ENCODE measurements at regions not wholly inside any gene's neighbourhood (a gene's known extent, or its start where the extent isn't known, plus 50 kb on each side); places are given as distances from the start of the nearest gene placed in this dataset.

- no peak for FAIRE-seq
- BruUV-seq (replicated peaks) = no TSS peak
- no peak overlapping the region for H3K4me3 ChIP-seq (replicated peaks in 1 of 3; ENCODE audit: insufficient read depth in 1 of 3, low read depth in 2 of 3, low read length in 3 of 3)
- no peak overlapping the region for H3K27ac ChIP-seq (ENCODE audit: extremely low read length, insufficient read depth, low read length)
- H4K20me1 ChIP-seq (ENCODE audit: insufficient read depth, low read length) = no peaks in the 10 kb centered on the region
- H3K79me2 ChIP-seq (ENCODE audit: insufficient read depth, low read length) = no peaks in the 10 kb centered on the region
- H3K4me2 ChIP-seq (ENCODE audit: low read depth, low read length) = no peak overlapping the region
- H3K9me3 ChIP-seq (ENCODE audit: low read length) = no peaks in the 10 kb centered on the region
- no peak for TF ChIP-seq FOXO4 (CRISPR knock-in tag; conservative IDR thresholded peaks at IDR 0.05)
- TF ChIP-seq, protein P1, sequence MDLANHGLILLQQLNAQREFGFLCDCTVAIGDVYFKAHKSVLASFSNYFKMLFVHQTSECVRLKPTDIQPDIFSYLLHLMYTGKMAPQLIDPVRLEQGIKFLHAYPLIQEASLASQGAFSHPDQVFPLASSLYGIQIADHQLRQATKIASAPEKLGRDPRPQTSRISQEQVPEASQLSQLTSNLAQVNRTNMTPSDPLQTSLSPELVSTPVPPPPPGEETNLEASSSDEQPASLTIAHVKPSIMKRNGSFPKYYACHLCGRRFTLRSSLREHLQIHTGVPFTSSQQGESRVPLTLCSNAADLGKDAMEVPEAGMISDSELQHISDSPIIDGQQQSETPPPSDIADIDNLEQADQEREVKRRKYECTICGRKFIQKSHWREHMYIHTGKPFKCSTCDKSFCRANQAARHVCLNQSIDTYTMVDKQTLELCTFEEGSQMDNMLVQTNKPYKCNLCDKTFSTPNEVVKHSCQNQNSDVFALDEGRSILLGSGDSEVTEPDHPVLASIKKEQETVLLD (CRISPR knock-in tag; IDR thresholded peaks at IDR 0.05; ENCODE audit: low read depth) = no peak
- TF ChIP-seq ZSCAN12 (CRISPR knock-in tag; IDR thresholded peaks at IDR 0.05) = no peak
- no peak overlapping the region for H2AFZ ChIP-seq (ENCODE audit: low read length)
- no peaks in the 10 kb centered on the region for H3K36me3 ChIP-seq (replicated peaks in 1 of 2; ENCODE audit: control insufficient read depth in 1 of 2, insufficient read depth in 2 of 2, low read length in 2 of 2)
- in situ Hi-C loops (cut with HindIII; ENCODE audit: extremely low pct_ligation_motif_present, low pct_unique_long_range_greater_than_20kb) (no loop called here), intact Hi-C loops (cut with micrococcal nuclease; ENCODE audit: unreplicated experiment) (no loop called here)
- CTCF ChIA-PET (ENCODE audit: low intra/inter-chr PET ratio, low total read pairs) = no interaction called here
- ATAC-seq = no peak
- 14% methylated on average over 8 of the region's 8 CpGs for WGBS (ENCODE audit: low lambda C conversion rate)
- H3K4me1 ChIP-seq (ENCODE audit: insufficient read depth, low read length) = no peaks in the 10 kb centered on the region
- H3K9ac ChIP-seq (ENCODE audit: insufficient read depth, low read depth, low read length) = no peak overlapping the region
- DNase-seq (ENCODE audit: low spot score) = no peak
- H3K27me3 ChIP-seq (ENCODE audit: control insufficient read depth in 1 of 2, insufficient read depth in 2 of 2, low read length in 2 of 2) = no peaks in the 10 kb centered on the region
- POLR2A ChIA-PET = no interaction called here
Observed at GRCh38 chr3:31102196-31102879, 207.9 kb upstream of the GADL1 start.

- BruUV-seq (replicated peaks) = no TSS peak
- ATAC-seq = no peak
- no peaks in the 10 kb centered on the region for H3K9me3 ChIP-seq (ENCODE audit: low read length)
- no peak overlapping the region for H2AFZ ChIP-seq (ENCODE audit: low read length)
- ChIA-PET POLR2A (no interaction called here), CTCF (ENCODE audit: low intra/inter-chr PET ratio, low total read pairs) (no interaction called here)
- H3K4me3 ChIP-seq (replicated peaks in 1 of 3; ENCODE audit: insufficient read depth in 1 of 3, low read depth in 2 of 3, low read length in 3 of 3) = no peak overlapping the region
- no peaks in the 10 kb centered on the region for H3K27me3 ChIP-seq (ENCODE audit: control insufficient read depth in 1 of 2, insufficient read depth in 2 of 2, low read length in 2 of 2)
- FAIRE-seq = no peak
- in situ Hi-C loops (cut with HindIII; ENCODE audit: extremely low pct_ligation_motif_present, low pct_unique_long_range_greater_than_20kb) = no loop called here
- no peaks in the 10 kb centered on the region for H3K79me2 ChIP-seq (ENCODE audit: insufficient read depth, low read length)
- WGBS (ENCODE audit: low lambda C conversion rate) = 0% methylated on average over 2 of the region's 2 CpGs
- DNase-seq (ENCODE audit: low spot score) = no peak
- H3K27ac ChIP-seq (ENCODE audit: extremely low read length, insufficient read depth, low read length) = no peak overlapping the region
- H4K20me1 ChIP-seq (ENCODE audit: insufficient read depth, low read length) = no peaks in the 10 kb centered on the region
- no peak overlapping the region for H3K4me2 ChIP-seq (ENCODE audit: low read depth, low read length)
- intact Hi-C loops (cut with micrococcal nuclease; ENCODE audit: unreplicated experiment) = no loop called here
- no peaks in the 10 kb centered on the region for H3K36me3 ChIP-seq (replicated peaks in 1 of 2; ENCODE audit: control insufficient read depth in 1 of 2, insufficient read depth in 2 of 2, low read length in 2 of 2)
- no peaks in the 10 kb centered on the region for H3K4me1 ChIP-seq (ENCODE audit: insufficient read depth, low read length)
- H3K9ac ChIP-seq (ENCODE audit: insufficient read depth, low read depth, low read length) = no peak overlapping the region
- TF ChIP-seq, protein P2, sequence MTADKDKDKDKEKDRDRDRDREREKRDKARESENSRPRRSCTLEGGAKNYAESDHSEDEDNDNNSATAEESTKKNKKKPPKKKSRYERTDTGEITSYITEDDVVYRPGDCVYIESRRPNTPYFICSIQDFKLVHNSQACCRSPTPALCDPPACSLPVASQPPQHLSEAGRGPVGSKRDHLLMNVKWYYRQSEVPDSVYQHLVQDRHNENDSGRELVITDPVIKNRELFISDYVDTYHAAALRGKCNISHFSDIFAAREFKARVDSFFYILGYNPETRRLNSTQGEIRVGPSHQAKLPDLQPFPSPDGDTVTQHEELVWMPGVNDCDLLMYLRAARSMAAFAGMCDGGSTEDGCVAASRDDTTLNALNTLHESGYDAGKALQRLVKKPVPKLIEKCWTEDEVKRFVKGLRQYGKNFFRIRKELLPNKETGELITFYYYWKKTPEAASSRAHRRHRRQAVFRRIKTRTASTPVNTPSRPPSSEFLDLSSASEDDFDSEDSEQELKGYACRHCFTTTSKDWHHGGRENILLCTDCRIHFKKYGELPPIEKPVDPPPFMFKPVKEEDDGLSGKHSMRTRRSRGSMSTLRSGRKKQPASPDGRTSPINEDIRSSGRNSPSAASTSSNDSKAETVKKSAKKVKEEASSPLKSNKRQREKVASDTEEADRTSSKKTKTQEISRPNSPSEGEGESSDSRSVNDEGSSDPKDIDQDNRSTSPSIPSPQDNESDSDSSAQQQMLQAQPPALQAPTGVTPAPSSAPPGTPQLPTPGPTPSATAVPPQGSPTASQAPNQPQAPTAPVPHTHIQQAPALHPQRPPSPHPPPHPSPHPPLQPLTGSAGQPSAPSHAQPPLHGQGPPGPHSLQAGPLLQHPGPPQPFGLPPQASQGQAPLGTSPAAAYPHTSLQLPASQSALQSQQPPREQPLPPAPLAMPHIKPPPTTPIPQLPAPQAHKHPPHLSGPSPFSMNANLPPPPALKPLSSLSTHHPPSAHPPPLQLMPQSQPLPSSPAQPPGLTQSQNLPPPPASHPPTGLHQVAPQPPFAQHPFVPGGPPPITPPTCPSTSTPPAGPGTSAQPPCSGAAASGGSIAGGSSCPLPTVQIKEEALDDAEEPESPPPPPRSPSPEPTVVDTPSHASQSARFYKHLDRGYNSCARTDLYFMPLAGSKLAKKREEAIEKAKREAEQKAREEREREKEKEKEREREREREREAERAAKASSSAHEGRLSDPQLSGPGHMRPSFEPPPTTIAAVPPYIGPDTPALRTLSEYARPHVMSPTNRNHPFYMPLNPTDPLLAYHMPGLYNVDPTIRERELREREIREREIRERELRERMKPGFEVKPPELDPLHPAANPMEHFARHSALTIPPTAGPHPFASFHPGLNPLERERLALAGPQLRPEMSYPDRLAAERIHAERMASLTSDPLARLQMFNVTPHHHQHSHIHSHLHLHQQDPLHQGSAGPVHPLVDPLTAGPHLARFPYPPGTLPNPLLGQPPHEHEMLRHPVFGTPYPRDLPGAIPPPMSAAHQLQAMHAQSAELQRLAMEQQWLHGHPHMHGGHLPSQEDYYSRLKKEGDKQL (CRISPR knock-in tag; IDR thresholded peaks at IDR 0.05; ENCODE audit: low read depth) = no peak
- TF ChIP-seq WIZ (CRISPR knock-in tag; IDR thresholded peaks at IDR 0.05) = no peak
- no peak for TF ChIP-seq ZNF160 (CRISPR knock-in tag; IDR thresholded peaks at IDR 0.05)
- TF ChIP-seq FOXK2 (IDR thresholded peaks at IDR 0.05) = no peak
Observed at GRCh38 chr3:31103181-31103580, 208.7 kb upstream of the GADL1 start.

Measured in HepG2 (cell line).